ENCODE measurements at regions not wholly inside any gene's neighbourhood (a gene's known extent, or its start where the extent isn't known, plus 50 kb on each side); places are given as distances from the start of the nearest gene placed in this dataset.

DNA sequence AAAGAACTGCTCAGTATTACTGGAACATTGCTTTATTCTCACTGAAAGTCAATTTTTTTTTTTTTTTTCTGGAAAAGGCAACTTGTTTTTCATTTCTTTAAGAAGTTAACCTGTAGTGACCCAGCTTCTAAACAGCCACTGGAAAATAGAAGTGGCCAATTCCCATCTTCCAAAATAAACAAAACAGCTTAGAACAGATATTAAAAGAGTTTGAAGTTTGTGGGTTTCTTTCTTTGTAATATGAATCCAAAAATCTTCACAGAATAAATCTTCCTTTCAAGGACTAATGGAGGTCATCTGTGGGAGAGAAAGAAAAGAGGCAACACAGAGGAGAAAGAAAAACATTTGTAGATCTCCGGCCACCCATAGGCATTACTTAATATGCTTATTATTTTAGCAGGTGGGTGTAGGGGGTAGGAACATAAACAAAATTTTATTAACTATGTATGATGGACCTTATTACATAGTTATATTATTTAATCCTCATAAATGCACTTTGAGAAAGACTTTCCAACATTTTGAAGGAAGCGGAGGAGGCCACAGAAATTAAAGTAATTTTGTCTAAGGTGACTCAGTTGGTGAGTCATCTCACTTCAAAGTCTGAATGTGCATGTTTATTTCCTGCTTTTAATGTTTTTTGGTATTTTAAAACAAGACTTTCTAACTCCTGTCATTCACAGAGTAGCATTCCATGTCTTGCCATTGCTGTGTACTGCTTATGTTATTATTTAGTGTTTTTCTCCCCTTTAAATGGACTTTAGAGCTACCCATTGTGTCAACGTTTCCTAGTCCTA lies 1791.8 kb upstream of the WWC1 start:
- Mint-ChIP-seq H3K4me1 (ENCODE audit: insufficient read depth, unreplicated experiment) (peaks cover 5% of the 10 kb centered on the region), H3K36me3 (ENCODE audit: insufficient read depth, unreplicated experiment) (no peaks in the 10 kb centered on the region), H3K27ac (ENCODE audit: low read depth, unreplicated experiment) (no peak overlapping the region), H3K9me3 (ENCODE audit: unreplicated experiment) (no peaks in the 10 kb centered on the region), H3K4me3 (ENCODE audit: unreplicated experiment) (no peak overlapping the region), H3K27me3 (ENCODE audit: insufficient read depth, unreplicated experiment) (no peaks in the 10 kb centered on the region)
- POLR2A ChIA-PET: no interaction called here
- intact Hi-C loops (cut with micrococcal nuclease): loop anchor here (10.0 kb wide), 1 partner anchor 865 kb away; no protein-coding TSS in a partner anchor
- TF ChIP-seq, protein P1, sequence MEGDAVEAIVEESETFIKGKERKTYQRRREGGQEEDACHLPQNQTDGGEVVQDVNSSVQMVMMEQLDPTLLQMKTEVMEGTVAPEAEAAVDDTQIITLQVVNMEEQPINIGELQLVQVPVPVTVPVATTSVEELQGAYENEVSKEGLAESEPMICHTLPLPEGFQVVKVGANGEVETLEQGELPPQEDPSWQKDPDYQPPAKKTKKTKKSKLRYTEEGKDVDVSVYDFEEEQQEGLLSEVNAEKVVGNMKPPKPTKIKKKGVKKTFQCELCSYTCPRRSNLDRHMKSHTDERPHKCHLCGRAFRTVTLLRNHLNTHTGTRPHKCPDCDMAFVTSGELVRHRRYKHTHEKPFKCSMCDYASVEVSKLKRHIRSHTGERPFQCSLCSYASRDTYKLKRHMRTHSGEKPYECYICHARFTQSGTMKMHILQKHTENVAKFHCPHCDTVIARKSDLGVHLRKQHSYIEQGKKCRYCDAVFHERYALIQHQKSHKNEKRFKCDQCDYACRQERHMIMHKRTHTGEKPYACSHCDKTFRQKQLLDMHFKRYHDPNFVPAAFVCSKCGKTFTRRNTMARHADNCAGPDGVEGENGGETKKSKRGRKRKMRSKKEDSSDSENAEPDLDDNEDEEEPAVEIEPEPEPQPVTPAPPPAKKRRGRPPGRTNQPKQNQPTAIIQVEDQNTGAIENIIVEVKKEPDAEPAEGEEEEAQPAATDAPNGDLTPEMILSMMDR (IDR thresholded peaks at IDR 0.05; ENCODE audit: unreplicated experiment): no peak
- DNase-seq (ENCODE audit: unreplicated experiment): peak; percentile 56
- CTCF ChIA-PET: interaction anchor here (0.6 kb wide), 1 partner anchor 8 kb away, joined by 3 read pairs; no protein-coding TSS in a partner anchor
- BruUV-seq (replicated peaks): no TSS peak

DNA sequence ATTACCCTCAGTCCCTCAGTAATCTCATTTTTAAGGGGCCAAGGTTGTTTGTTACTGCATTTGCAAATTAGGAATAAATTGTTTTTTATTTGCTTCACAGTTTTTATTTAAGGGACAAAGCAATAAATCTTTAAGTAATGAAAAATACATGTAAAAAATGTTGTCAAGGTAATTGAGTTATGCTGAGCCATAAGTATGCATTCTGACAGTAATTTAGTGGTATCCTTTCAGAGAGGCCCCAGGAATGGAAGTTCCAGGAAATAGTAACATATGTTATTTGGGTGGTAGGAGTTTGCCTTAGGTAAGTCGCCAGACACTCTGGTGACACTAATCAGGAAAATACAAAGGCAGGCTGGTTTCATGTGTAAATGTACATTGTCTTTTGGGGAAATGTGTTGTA lies 1787.9 kb upstream of the WWC1 start:
- TF ChIP-seq, protein P1 (IDR thresholded peaks at IDR 0.05; ENCODE audit: unreplicated experiment): no peak
- CTCF ChIA-PET: no interaction called here

DNA sequence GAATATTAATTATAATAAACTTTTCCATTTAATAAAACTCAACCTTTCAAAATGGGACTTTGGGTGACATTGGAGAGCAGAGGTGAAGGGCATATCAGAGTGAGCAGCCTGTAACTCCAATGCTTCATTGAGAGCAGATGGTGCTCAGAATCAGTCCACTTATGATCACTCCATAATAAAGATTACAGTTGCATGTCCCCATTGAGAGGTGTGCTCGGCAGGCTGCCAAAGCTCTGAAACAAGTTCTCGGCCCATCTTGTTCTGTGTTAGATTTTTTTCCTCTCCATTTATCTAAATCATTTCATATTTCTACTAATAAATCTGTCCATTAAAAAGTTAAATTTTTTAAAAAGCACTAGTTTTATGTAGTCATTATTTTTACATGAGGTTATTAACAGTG lies 1786.4 kb upstream of the WWC1 start:
- TF ChIP-seq, protein P1 (IDR thresholded peaks at IDR 0.05; ENCODE audit: unreplicated experiment): no peak
- CTCF ChIA-PET: interaction anchor here (0.6 kb wide), 1 partner anchor 127 kb away, joined by 3 read pairs; no protein-coding TSS in a partner anchor
- no peak for DNase-seq (ENCODE audit: unreplicated experiment)
- BruUV-seq (replicated peaks): no TSS peak
- Mint-ChIP-seq H3K9me3 (ENCODE audit: unreplicated experiment) (no peaks in the 10 kb centered on the region), H3K27me3 (ENCODE audit: insufficient read depth, unreplicated experiment) (no peaks in the 10 kb centered on the region), H3K27ac (ENCODE audit: low read depth, unreplicated experiment) (no peak overlapping the region), H3K36me3 (ENCODE audit: insufficient read depth, unreplicated experiment) (no peaks in the 10 kb centered on the region), H3K4me3 (ENCODE audit: unreplicated experiment) (no peak overlapping the region), H3K4me1 (ENCODE audit: insufficient read depth, unreplicated experiment) (no peaks in the 10 kb centered on the region)
- POLR2A ChIA-PET: no interaction called here
- intact Hi-C loops (cut with micrococcal nuclease): loop anchor here (10.0 kb wide), 1 partner anchor 870 kb away; no protein-coding TSS in a partner anchor

More for the DNA sequence above, 1787.9 kb upstream of the WWC1 start:
- H3K36me3 Mint-ChIP-seq (ENCODE audit: insufficient read depth, unreplicated experiment): no peaks in the 10 kb centered on the region
- POLR2A ChIA-PET: no interaction called here
- H3K4me1 Mint-ChIP-seq (ENCODE audit: insufficient read depth, unreplicated experiment): peaks cover 5% of the 10 kb centered on the region
- no peak for DNase-seq (ENCODE audit: unreplicated experiment)
- no TSS peak for BruUV-seq (replicated peaks)
- intact Hi-C loops (cut with micrococcal nuclease): loop anchor here (10.0 kb wide), 1 partner anchor 869 kb away; no protein-coding TSS in a partner anchor
- H3K27me3 Mint-ChIP-seq (ENCODE audit: insufficient read depth, unreplicated experiment): no peaks in the 10 kb centered on the region
- H3K27ac Mint-ChIP-seq (ENCODE audit: low read depth, unreplicated experiment): no peak overlapping the region
- no peak overlapping the region for H3K4me3 Mint-ChIP-seq (ENCODE audit: unreplicated experiment)
- H3K9me3 Mint-ChIP-seq (ENCODE audit: unreplicated experiment): no peaks in the 10 kb centered on the region

DNA sequence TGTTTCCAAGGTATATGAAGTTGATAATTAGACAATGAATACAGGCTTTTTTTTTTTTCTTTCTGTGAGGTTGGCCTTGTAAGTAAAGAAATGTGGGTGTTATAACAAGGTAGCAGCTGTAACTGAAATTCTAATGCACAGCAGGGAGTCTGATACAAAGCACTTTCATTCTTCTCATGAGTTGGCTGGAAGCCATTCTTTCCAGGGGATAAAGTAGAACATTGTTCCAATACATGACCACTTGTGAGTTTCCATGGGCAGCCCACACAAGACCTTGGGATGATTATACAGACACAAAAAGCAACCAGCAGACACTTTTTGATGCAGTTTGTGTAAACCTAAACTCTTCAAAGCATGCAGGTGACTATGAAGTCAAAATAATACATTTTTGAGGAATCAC lies 1785.9 kb upstream of the WWC1 start:
- no peak for DNase-seq (ENCODE audit: unreplicated experiment)
- POLR2A ChIA-PET: no interaction called here
- no TSS peak for BruUV-seq (replicated peaks)
- intact Hi-C loops (cut with micrococcal nuclease): loop anchor here (10.0 kb wide), 1 partner anchor 871 kb away; no protein-coding TSS in a partner anchor
- Mint-ChIP-seq H3K27me3 (ENCODE audit: insufficient read depth, unreplicated experiment) (no peaks in the 10 kb centered on the region), H3K36me3 (ENCODE audit: insufficient read depth, unreplicated experiment) (no peaks in the 10 kb centered on the region), H3K4me3 (ENCODE audit: unreplicated experiment) (no peak overlapping the region), H3K27ac (ENCODE audit: low read depth, unreplicated experiment) (no peak overlapping the region), H3K9me3 (ENCODE audit: unreplicated experiment) (no peaks in the 10 kb centered on the region), H3K4me1 (ENCODE audit: insufficient read depth, unreplicated experiment) (no peaks in the 10 kb centered on the region)
- TF ChIP-seq, protein P1 (IDR thresholded peaks at IDR 0.05; ENCODE audit: unreplicated experiment): no peak
- CTCF ChIA-PET: interaction anchor here (0.5 kb wide), 1 partner anchor 18 kb away, joined by 3 read pairs; no protein-coding TSS in a partner anchor

Data from MCF 10A (cell line).